ENCODE measurements at regions not wholly inside any gene's neighbourhood (a gene's known extent, or its start where the extent isn't known, plus 50 kb on each side); places are given as distances from the start of the nearest gene placed in this dataset.

- TF ChIP-seq POLR2AphosphoS5 (IDR thresholded peaks at IDR 0.05) = no peak
- TF ChIP-seq, protein P1, sequence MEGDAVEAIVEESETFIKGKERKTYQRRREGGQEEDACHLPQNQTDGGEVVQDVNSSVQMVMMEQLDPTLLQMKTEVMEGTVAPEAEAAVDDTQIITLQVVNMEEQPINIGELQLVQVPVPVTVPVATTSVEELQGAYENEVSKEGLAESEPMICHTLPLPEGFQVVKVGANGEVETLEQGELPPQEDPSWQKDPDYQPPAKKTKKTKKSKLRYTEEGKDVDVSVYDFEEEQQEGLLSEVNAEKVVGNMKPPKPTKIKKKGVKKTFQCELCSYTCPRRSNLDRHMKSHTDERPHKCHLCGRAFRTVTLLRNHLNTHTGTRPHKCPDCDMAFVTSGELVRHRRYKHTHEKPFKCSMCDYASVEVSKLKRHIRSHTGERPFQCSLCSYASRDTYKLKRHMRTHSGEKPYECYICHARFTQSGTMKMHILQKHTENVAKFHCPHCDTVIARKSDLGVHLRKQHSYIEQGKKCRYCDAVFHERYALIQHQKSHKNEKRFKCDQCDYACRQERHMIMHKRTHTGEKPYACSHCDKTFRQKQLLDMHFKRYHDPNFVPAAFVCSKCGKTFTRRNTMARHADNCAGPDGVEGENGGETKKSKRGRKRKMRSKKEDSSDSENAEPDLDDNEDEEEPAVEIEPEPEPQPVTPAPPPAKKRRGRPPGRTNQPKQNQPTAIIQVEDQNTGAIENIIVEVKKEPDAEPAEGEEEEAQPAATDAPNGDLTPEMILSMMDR (IDR thresholded peaks at IDR 0.05) = no peak
Observed at GRCh38 chr3:168802766-168803165, 707.0 kb upstream of the GOLIM4 start.

Data from upper lobe of left lung (tissue), 4 donors.